ENCODE measurements at regions not wholly inside any gene's neighbourhood (a gene's known extent, or its start where the extent isn't known, plus 50 kb on each side); places are given as distances from the start of the nearest gene placed in this dataset.

GRCh38 chr16:86680661-86681030 is 102.3 kb downstream of the FOXL1 start:
- POLR2A ChIA-PET (ENCODE audit: low non-redundant PET) = no interaction called here
- DNase-seq (ENCODE audit: low spot score) = no peak
- CTCF ChIA-PET = interaction anchor here (0.6 to 0.7 kb wide), 2 partner anchors 105 to 1536 kb away, joined by 5 to 7 read pairs; no protein-coding TSS in a partner anchor
- H3K27ac ChIP-seq = no peak overlapping the region
- no peak for TF ChIP-seq CTCF (conservative IDR thresholded peaks at IDR 0.05; ENCODE audit: low read depth)

- CTCF ChIA-PET = interaction anchor here (0.6 to 0.7 kb wide), 2 partner anchors 106 to 1536 kb away, joined by 5 to 7 read pairs; no protein-coding TSS in a partner anchor
- POLR2A ChIA-PET (ENCODE audit: low non-redundant PET) = no interaction called here
- TF ChIP-seq CTCF (conservative IDR thresholded peaks at IDR 0.05; ENCODE audit: low read depth) = no peak
- no peak overlapping the region for H3K27ac ChIP-seq
- DNase-seq (ENCODE audit: low spot score) = no peak
These were observed 102.8 kb downstream of the FOXL1 start for GRCh38 chr16:86681031-86681756.

- no peak for TF ChIP-seq CTCF (conservative IDR thresholded peaks at IDR 0.05; ENCODE audit: low read depth)
- no peak for DNase-seq (ENCODE audit: low spot score)
- CTCF ChIA-PET = no interaction called here
- no peak overlapping the region for H3K27ac ChIP-seq
- POLR2A ChIA-PET (ENCODE audit: low non-redundant PET) = no interaction called here
These were observed 103.4 kb downstream of the FOXL1 start for GRCh38 chr16:86681757-86682106.

GRCh38 chr16:86682219-86682904 is 104.0 kb downstream of the FOXL1 start:
- ChIA-PET POLR2A (ENCODE audit: low non-redundant PET) (no interaction called here), CTCF (no interaction called here)
- H3K27ac ChIP-seq = no peak overlapping the region
- DNase-seq (ENCODE audit: low spot score) = no peak
- no peak for TF ChIP-seq CTCF (conservative IDR thresholded peaks at IDR 0.05; ENCODE audit: low read depth)

- TF ChIP-seq CTCF (conservative IDR thresholded peaks at IDR 0.05; ENCODE audit: low read depth) = no peak
- no peak for DNase-seq (ENCODE audit: low spot score)
- CTCF ChIA-PET = no interaction called here
- no peak overlapping the region for H3K27ac ChIP-seq
- POLR2A ChIA-PET (ENCODE audit: low non-redundant PET) = no interaction called here
These were observed 105.3 kb downstream of the FOXL1 start for GRCh38 chr16:86683441-86684194.

GRCh38 chr16:86685076-86685475 is 106.7 kb downstream of the FOXL1 start:
- TF ChIP-seq CTCF (conservative IDR thresholded peaks at IDR 0.05; ENCODE audit: low read depth) = no peak
- ChIA-PET POLR2A (ENCODE audit: low non-redundant PET) (no interaction called here), CTCF (no interaction called here)
- no peak for DNase-seq (ENCODE audit: low spot score)
- no peak overlapping the region for H3K27ac ChIP-seq

Data from RWPE1 (cell line).